Neutrophil (primary cell): ENCODE measurements at regions not wholly inside any gene's neighbourhood (a gene's known extent, or its start where the extent isn't known, plus 50 kb on each side); places are given as distances from the start of the nearest gene placed in this dataset.
"Not testable (repeated sequence)": the region's sequence is repeated elsewhere in the genome, so short reads cannot be mapped to it uniquely, and the experiment has no call there.

ENCODE experiments used
- H3K27ac ChIP-seq: fragments of 200-600 bp; sonication (generic); 2 replicates; pipeline ENCODE4 v1.5.1; 2016; ENCODE audit warnings: mild to moderate bottlenecking, moderate library complexity
- H3K27me3 ChIP-seq: fragments of 200-600 bp; sonication (generic); 2 replicates; pipeline ENCODE4 v1.6.0; 2016; ENCODE audit warnings: mild to moderate bottlenecking
- H3K36me3 ChIP-seq: fragments of 200-600 bp; sonication (generic); 2 replicates; pipeline ENCODE4 v1.5.1; 2017
- H3K4me1 ChIP-seq, 2 experiments: fragments of 200-600 bp in 1 of 2; sonication (generic) in 1 of 2; 1 replicate in 1 of 2; 2 replicates in 1 of 2; pipeline versions ENCODE4 v1.5.1 to v1.6.1; 2013 to 2016; ENCODE audit warnings: low read depth in 1 of 2, low read length in 1 of 2, mild to moderate bottlenecking in 1 of 2, moderate library complexity in 1 of 2; ENCODE audit not compliant: control insufficient read depth in 1 of 2, insufficient read depth in 1 of 2
- H3K4me3 ChIP-seq, 2 experiments: fragments of 200-600 bp in 1 of 2; sonication (generic) in 1 of 2; 1 replicate in 1 of 2; 2 replicates in 1 of 2; pipeline ENCODE4 v1.5.1; 2013 to 2016; ENCODE audit warnings: low read depth in 1 of 2, low read length in 1 of 2, mild to moderate bottlenecking in 1 of 2, moderate library complexity in 1 of 2
- H3K9me3 ChIP-seq: fragments of 200-600 bp; sonication (generic); 2 replicates; pipeline ENCODE4 v1.5.1; 2016
- TF ChIP-seq, protein P1 (sequence below): fragments of 200-600 bp; sonication (generic); IDR thresholded peaks from 2 replicates; pipeline ENCODE4 v1.5.1; 2016; ENCODE audit warnings: antibody characterized with exemption

DNA sequence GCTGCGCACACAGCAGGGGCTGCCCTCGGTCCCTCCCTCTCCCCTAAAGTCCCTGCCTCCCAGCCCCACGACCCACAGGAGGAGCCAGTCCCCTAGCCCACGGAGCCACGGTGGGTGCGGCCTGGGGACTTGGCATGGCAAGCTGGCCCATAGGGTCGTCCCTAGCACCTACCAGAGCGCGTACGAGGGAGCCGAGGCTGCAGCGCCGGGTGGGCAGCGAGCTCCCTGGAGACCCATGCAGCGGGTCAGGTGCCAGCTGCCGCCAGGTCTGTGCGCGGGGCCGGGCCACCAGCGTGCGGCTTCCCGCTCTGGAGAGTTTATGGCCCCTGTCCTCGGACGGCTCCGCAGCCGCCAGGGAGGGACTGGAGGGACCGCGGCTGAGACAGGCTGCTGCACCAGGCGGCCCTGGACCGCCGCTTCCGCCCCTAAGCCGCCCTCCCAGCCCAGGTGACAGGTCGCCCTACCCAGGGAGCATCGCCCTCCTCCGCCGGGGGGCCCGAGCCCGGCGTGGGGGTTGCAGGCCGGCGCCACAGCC lies 273.6 kb downstream of the CCDC74A start:
- Histone ChIP-seq H3K27ac (no peak overlapping the region), H3K27me3 (peaks cover 43% of the 10 kb centered on the region), H3K4me3 (no peak overlapping the region), H3K36me3 (no peaks in the 10 kb centered on the region), H3K4me1 (no peaks in the 10 kb centered on the region), H3K9me3 (no peaks in the 10 kb centered on the region)
- TF ChIP-seq, protein P1, sequence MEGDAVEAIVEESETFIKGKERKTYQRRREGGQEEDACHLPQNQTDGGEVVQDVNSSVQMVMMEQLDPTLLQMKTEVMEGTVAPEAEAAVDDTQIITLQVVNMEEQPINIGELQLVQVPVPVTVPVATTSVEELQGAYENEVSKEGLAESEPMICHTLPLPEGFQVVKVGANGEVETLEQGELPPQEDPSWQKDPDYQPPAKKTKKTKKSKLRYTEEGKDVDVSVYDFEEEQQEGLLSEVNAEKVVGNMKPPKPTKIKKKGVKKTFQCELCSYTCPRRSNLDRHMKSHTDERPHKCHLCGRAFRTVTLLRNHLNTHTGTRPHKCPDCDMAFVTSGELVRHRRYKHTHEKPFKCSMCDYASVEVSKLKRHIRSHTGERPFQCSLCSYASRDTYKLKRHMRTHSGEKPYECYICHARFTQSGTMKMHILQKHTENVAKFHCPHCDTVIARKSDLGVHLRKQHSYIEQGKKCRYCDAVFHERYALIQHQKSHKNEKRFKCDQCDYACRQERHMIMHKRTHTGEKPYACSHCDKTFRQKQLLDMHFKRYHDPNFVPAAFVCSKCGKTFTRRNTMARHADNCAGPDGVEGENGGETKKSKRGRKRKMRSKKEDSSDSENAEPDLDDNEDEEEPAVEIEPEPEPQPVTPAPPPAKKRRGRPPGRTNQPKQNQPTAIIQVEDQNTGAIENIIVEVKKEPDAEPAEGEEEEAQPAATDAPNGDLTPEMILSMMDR: no peak

DNA sequence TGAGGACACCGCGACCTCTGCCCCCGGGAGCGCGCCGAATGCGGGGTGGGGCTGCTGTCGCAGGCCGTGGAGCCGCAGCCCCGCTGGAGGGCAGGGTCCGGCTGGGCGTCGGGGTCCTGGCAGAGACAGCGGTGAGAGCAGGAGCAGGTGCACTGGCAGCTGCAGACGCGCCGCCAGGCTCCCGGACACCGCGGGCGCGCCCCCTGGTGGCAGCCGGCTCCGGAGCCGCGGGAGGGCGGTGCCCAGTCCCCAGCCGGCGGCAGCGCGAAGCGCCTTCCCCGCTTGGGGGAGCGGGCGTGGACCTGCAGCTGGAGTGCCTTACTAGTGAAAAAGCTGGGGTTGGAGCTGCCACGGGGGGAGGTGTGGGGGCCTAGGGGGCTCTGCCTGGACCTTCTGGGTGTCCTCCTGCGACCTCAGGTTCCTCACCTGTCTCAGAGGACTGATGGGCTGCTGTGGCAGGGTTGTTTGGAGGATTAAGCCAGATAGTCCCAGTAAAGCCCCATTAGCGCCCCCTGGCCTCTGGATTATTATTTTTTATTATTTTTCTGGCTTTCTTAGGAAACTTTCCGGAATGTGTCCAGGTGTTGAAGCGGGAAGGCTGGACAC lies 274.2 kb downstream of the CCDC74A start:
- H3K4me3 ChIP-seq, H3K4me1 ChIP-seq: not testable (repeated sequence)

DNA sequence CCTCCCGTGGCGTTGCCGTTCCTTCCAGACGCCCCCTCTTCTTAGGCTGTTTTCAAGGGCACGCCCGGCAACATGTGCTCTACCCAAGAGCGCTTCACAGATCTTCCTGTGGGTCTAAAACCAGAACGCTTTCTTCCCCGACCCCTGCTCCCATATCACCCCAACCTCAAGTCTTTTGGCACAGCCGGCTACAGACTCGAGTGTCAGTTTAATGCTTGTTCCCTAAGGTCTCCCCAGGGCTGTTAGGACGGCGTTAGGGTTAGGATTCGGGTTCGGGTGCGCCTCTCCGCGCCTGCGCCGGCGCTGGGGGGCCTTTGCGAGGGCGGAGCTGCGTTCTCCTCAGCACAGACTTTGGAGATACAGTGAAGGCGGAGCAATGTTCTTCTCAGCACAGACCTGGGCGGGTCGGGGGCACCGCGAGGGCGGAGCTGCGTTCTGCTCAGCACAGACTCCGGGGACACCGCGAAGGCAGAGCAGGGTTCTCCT lies 274.7 kb downstream of the CCDC74A start:
- H3K4me1 ChIP-seq, H3K36me3 ChIP-seq, H3K9me3 ChIP-seq, H3K27ac ChIP-seq, H3K4me3 ChIP-seq: not testable (repeated sequence)
- peaks cover 44% of the 10 kb centered on the region for H3K27me3 ChIP-seq

More for the DNA sequence above, 274.2 kb downstream of the CCDC74A start:
- H3K9me3 ChIP-seq, H3K36me3 ChIP-seq, H3K27ac ChIP-seq: not testable (repeated sequence)
- H3K27me3 ChIP-seq: peaks cover 44% of the 10 kb centered on the region

DNA sequence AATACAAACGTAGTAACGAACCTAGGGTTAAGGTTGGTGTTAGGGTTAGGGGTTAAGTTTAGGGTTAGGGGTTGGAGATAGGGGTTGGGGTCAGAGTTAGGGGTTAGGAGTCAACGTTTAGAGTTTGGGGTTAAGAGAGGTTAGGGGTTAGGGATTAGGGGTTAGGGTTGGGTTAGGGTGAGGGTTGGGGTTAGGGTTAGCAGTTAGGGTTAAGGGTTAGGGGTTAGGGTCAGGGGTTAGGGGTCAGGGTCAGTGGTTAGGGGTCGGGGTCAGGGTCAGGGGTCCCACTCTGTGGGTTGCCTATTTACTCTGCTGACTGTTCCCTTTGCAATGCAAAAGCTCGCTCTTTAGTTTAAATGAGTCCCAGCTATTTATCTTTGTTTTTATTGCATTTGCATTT lies 275.5 kb downstream of the CCDC74A start:
- H3K27ac ChIP-seq, H3K36me3 ChIP-seq, H3K4me3 ChIP-seq, H3K9me3 ChIP-seq, H3K4me1 ChIP-seq: not testable (repeated sequence)
- peaks cover 44% of the 10 kb centered on the region for H3K27me3 ChIP-seq

DNA sequence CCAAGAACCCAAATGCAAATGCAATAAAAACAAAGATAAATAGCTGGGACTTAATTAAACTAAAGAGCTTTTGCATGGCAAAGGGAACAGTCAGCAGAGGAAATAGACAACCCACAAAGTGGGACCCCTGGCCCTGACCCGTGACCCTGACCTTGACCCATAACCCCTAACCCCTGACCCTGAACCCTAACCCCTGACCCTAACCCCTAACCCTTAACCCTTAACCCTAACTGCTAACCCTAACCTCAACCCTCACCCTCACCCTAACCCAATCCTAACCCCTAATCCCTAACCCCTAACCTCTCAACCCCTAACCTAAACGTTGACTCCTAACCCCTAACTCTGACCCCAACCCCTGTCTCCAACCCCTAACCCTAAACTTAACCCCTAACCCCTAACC lies 284.9 kb downstream of the CCDC74A start:
- H3K9me3 ChIP-seq, H3K36me3 ChIP-seq, H3K27ac ChIP-seq, H3K27me3 ChIP-seq, H3K4me3 ChIP-seq, H3K4me1 ChIP-seq: not testable (repeated sequence)

DNA sequence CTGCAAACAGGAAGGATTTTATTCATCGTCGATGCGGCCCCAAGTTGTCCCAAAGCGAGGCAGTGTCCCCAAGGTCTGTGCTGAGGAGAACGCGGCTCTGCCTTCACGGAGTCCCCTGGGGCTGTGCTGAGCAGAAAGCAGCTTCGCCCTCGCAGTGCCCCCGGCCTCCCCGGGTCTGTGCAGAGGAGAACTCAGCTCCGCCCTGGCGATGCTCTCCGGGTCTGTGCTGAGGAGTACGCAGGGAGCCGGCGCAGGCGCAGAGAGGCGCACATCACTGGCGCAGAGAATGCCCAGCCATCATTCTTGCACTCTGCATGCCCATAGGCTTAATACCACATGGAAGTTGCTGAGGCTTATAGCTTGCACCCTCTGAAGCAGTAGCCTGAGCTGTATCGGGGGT lies 285.7 kb downstream of the CCDC74A start:
- not testable (repeated sequence) for H3K9me3 ChIP-seq, H3K4me1 ChIP-seq, H3K27me3 ChIP-seq, H3K36me3 ChIP-seq, H3K4me3 ChIP-seq, H3K27ac ChIP-seq

DNA sequence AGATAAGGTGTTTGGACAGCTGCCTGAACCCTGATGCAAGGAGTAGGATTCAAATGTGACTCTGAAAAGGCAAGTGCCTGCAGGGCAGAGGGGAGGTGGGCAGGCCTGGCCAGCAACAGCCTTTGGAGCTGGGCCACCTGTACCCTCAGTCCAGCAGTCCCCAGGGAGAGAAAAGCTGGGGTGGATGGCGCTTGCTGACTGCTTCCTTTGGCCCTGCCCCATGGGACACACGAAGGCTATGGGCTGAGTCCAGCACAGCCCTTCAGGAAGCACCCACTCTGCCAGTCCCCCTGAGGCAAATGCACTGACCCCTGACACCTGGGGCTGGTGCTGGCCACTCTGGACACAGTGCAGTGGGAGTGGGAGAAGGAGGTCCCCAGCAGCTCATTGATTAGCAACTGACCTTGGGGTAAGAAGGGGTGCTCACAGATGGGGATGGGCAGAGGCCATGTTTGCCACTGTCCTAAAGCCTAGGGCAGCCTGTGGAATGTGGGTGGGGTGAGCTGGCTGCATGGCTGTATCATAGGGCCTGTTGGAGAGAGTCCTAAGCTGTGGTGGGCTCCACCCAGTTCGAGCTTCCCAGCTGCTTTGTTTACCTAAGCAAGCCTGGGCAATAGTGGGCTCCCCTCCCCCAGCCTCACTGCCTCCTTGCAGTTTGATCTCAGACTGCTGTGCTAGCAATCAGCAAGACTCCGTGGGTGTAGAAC lies 290.7 kb downstream of the CCDC74A start:
- not testable (repeated sequence) for H3K9me3 ChIP-seq, H3K36me3 ChIP-seq, H3K27ac ChIP-seq, H3K27me3 ChIP-seq, H3K4me3 ChIP-seq, H3K4me1 ChIP-seq

DNA sequence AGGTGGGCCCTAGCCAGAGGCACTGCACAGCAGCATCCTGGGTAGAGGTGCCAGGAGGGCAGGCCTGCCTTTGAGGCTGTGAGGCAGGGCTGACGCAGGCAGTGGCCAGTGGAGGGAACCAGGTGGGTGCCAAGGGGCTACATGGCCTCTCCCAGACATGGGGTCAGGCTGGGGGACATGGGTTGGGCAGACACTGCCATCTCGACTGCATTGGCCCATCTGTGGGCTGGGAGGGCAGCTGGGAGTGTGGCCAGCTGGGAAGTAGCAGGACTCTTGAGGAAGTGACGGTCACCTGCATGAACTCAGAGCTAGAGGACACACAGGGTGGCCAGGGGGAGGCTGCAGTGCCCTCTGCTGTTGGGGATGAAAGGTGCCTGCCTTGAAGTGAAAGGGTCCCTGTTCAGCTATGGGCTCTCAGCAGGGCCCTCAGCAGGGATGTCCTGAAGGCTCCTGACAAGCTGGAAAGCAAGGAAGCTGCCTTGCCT lies 294.6 kb downstream of the CCDC74A start:
- not testable (repeated sequence) for H3K4me3 ChIP-seq, H3K27ac ChIP-seq, H3K9me3 ChIP-seq, H3K4me1 ChIP-seq, H3K27me3 ChIP-seq, H3K36me3 ChIP-seq

DNA sequence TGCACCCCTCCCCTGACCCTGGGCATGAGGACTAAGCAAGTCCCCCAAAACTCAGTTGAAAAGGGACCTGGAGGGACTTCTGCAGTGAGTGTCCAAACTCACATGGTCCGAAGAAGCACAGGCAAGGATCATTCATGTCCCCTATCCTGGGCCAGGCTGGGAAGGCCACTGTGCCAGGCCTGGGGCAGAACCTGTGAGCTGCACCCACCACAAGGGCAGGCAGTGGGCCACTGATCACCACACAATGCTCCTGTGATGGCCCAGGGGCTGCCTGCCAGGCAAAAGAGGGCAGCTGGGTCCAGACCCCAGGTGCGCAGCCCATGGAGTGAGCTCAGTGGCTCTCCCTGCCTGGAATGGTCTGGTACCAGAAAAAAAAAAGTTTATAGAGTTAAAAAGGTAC lies 295.4 kb downstream of the CCDC74A start:
- H3K4me3 ChIP-seq, H3K27ac ChIP-seq, H3K27me3 ChIP-seq, H3K9me3 ChIP-seq, H3K4me1 ChIP-seq, H3K36me3 ChIP-seq: not testable (repeated sequence)

DNA sequence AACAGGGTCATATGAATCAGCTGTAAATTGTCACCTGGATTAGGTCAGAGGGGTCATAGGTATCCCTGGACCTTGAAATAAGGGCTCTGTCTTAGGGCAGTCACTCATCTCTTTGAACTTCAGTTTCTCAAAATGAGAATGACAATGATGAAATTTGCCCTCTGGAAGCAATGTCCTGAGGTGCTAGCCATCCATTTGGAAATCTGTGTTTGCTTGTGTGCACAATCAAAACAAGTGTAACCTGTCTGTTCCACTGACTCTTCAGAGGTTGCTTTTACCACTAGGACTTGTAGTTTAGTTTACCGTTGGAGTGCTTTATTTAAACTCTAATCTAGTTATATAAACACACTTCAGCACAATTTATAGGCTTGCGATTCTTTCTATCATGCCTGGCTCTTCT lies 297.3 kb downstream of the CCDC74A start:
- H3K36me3 ChIP-seq, H3K4me1 ChIP-seq, H3K4me3 ChIP-seq, H3K27ac ChIP-seq, H3K27me3 ChIP-seq, H3K9me3 ChIP-seq: not testable (repeated sequence)
